DOHH2 (cell line): ENCODE measurements at regions not wholly inside any gene's neighbourhood (a gene's known extent, or its start where the extent isn't known, plus 50 kb on each side); places are given as distances from the start of the nearest gene placed in this dataset.

ENCODE experiments used
- H3F3A ChIP-seq: fragments of 200-600 bp; sonication (generic), shearing (Covaris generic); 2 replicates; pipeline ENCODE4 v1.6.0; 2016; ENCODE audit warnings: antibody characterized with exemption, mild to moderate bottlenecking; ENCODE audit not compliant: control insufficient read depth, insufficient read depth
- H3K27ac ChIP-seq: fragments of 200-600 bp; sonication (generic); 2 replicates; pipeline ENCODE4 v1.5.1; 2014; ENCODE audit warnings: low read depth, mild to moderate bottlenecking, low read length, moderate library complexity
- H3K27me3 ChIP-seq: fragments of 200-600 bp; sonication (generic); 2 replicates; pipeline ENCODE4 v1.6.1; 2014; ENCODE audit warnings: mild to moderate bottlenecking, low read length, mixed read lengths; ENCODE audit not compliant: control insufficient read depth
- H3K36me3 ChIP-seq: fragments of 200-600 bp; sonication (generic); 2 replicates; pipeline ENCODE4 v1.6.1; 2014; ENCODE audit warnings: mild to moderate bottlenecking, low read length, moderate library complexity, mixed read lengths; ENCODE audit not compliant: control insufficient read depth
- H3K4me1 ChIP-seq: fragments of 200-600 bp; sonication (generic); 2 replicates; pipeline ENCODE4 v1.6.1; 2014; ENCODE audit warnings: mild to moderate bottlenecking, low read length, mixed read lengths; ENCODE audit not compliant: control insufficient read depth
- H3K4me2 ChIP-seq: fragments of 200-600 bp; sonication (generic); 2 replicates; pipeline ENCODE4 v1.6.0; 2014; ENCODE audit warnings: mild to moderate bottlenecking, low read length, moderate library complexity
- H3K4me3 ChIP-seq: fragments of 200-600 bp; sonication (generic); 2 replicates; pipeline ENCODE4 v1.5.1; 2014; ENCODE audit warnings: mild to moderate bottlenecking, low read length, mixed read lengths
- H3K79me2 ChIP-seq: fragments of 200-600 bp; sonication (generic); 2 replicates; pipeline ENCODE4 v1.6.1; 2014; ENCODE audit warnings: mild to moderate bottlenecking, low read length, mixed read lengths; ENCODE audit not compliant: control insufficient read depth
- H3K9me2 ChIP-seq: fragments of 200-600 bp; sonication (generic); replicated peaks from 2 replicates; pipeline ENCODE4 v1.6.1; 2014; ENCODE audit warnings: mild to moderate bottlenecking, low read length, mixed read lengths; ENCODE audit not compliant: control insufficient read depth
- H3K9me3 ChIP-seq: fragments of 200-600 bp; sonication (generic); 2 replicates; pipeline ENCODE4 v1.6.1; 2014; ENCODE audit warnings: antibody characterized with exemption, low read length, mixed read lengths; ENCODE audit not compliant: control insufficient read depth, insufficient read depth
- H4K20me1 ChIP-seq: fragments of 200-600 bp; sonication (generic); 2 replicates; pipeline ENCODE4 v1.6.0; 2014; ENCODE audit warnings: low read depth, mild to moderate bottlenecking, antibody characterized with exemption, low read length, moderate library complexity; ENCODE audit not compliant: control insufficient read depth, insufficient read depth
- CTCF ChIP-seq: fragments of 200-600 bp; sonication (generic); IDR thresholded peaks from one replicate; pipeline ENCODE4 v1.5.1; 2014; ENCODE audit warnings: antibody characterized with exemption, mild to moderate bottlenecking, low read depth, low read length; ENCODE audit not compliant: poor library complexity, severe bottlenecking
- EZH2phosphoT487 ChIP-seq: fragments of 200-600 bp; sonication (generic); IDR thresholded peaks from 2 replicates; pipeline ENCODE4 v1.6.1; 2017; ENCODE audit warnings: borderline replicate concordance, mild to moderate bottlenecking, antibody characterized with exemption, low read length, moderate library complexity, mixed read lengths

GRCh38 chr6:92352130-92352529, 1067.2 kb downstream of the EPHA7 start:
- H3K4me2 ChIP-seq: no peak overlapping the region
- no peaks in the 10 kb centered on the region for H3K27me3 ChIP-seq
- no peaks in the 10 kb centered on the region for H4K20me1 ChIP-seq
- H3K9me3 ChIP-seq: no peaks in the 10 kb centered on the region
- H3K4me3 ChIP-seq: no peak overlapping the region
- no peaks in the 10 kb centered on the region for H3K9me2 ChIP-seq
- H3K27ac ChIP-seq: no peak overlapping the region
- H3K4me1 ChIP-seq: no peaks in the 10 kb centered on the region
- H3K79me2 ChIP-seq: no peaks in the 10 kb centered on the region
- no peak for TF ChIP-seq EZH2phosphoT487
- TF ChIP-seq CTCF: no peak
- H3K36me3 ChIP-seq: no peaks in the 10 kb centered on the region
- no peaks in the 10 kb centered on the region for H3F3A ChIP-seq

GRCh38 chr6:92341201-92341600, 1078.2 kb downstream of the EPHA7 start:
- H3K36me3 ChIP-seq: no peaks in the 10 kb centered on the region
- no peak overlapping the region for H3K4me2 ChIP-seq
- H3K9me2 ChIP-seq: no peaks in the 10 kb centered on the region
- TF ChIP-seq CTCF: no peak
- TF ChIP-seq EZH2phosphoT487: no peak
- no peaks in the 10 kb centered on the region for H3F3A ChIP-seq
- no peaks in the 10 kb centered on the region for H3K27me3 ChIP-seq
- H3K27ac ChIP-seq: no peak overlapping the region
- no peaks in the 10 kb centered on the region for H3K79me2 ChIP-seq
- H3K4me3 ChIP-seq: no peak overlapping the region
- H4K20me1 ChIP-seq: no peaks in the 10 kb centered on the region
- no peaks in the 10 kb centered on the region for H3K9me3 ChIP-seq
- no peaks in the 10 kb centered on the region for H3K4me1 ChIP-seq

GRCh38 chr6:92339936-92340640, 1079.3 kb downstream of the EPHA7 start:
- Histone ChIP-seq H3K4me2 (no peak overlapping the region), H3K27ac (no peak overlapping the region), H3K4me3 (no peak overlapping the region), H3K9me2 (no peaks in the 10 kb centered on the region), H3K79me2 (no peaks in the 10 kb centered on the region), H3K4me1 (no peaks in the 10 kb centered on the region), H3K27me3 (no peaks in the 10 kb centered on the region), H3F3A (no peaks in the 10 kb centered on the region), H3K9me3 (no peaks in the 10 kb centered on the region), H4K20me1 (no peaks in the 10 kb centered on the region), H3K36me3 (no peaks in the 10 kb centered on the region)
- no peak for TF ChIP-seq CTCF
- no peak for TF ChIP-seq EZH2phosphoT487
